ENCODE measurements at regions not wholly inside any gene's neighbourhood (a gene's known extent, or its start where the extent isn't known, plus 50 kb on each side); places are given as distances from the start of the nearest gene placed in this dataset.

- Histone ChIP-seq H3K27ac (no peak overlapping the region), H3K4me3 (no peak overlapping the region)
- TF ChIP-seq, protein P1, sequence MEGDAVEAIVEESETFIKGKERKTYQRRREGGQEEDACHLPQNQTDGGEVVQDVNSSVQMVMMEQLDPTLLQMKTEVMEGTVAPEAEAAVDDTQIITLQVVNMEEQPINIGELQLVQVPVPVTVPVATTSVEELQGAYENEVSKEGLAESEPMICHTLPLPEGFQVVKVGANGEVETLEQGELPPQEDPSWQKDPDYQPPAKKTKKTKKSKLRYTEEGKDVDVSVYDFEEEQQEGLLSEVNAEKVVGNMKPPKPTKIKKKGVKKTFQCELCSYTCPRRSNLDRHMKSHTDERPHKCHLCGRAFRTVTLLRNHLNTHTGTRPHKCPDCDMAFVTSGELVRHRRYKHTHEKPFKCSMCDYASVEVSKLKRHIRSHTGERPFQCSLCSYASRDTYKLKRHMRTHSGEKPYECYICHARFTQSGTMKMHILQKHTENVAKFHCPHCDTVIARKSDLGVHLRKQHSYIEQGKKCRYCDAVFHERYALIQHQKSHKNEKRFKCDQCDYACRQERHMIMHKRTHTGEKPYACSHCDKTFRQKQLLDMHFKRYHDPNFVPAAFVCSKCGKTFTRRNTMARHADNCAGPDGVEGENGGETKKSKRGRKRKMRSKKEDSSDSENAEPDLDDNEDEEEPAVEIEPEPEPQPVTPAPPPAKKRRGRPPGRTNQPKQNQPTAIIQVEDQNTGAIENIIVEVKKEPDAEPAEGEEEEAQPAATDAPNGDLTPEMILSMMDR (IDR thresholded peaks at IDR 0.05): no peak
- no peak for DNase-seq (ENCODE audit: low spot score)
Observed at GRCh38 chr4:167785523-167785922, 306.8 kb upstream of the ANXA10 start.

DNA sequence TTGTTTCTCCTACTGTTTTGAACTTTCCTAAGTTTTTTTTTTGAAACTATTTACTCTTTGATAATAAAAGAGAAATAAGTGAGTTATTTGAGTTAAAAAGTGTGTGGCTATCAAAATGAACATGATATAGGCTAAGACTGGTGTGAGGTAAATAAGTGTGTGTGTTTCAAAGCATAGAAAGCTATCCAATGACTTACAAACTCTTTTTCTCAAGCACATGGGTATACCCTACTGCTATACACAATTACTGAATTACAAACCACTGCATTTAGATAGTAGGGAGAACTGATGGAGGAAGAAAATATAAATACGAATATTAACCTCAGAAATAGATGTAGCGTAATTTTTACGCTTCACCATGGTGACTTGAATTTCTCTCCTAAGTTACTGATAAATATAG is 305.8 kb upstream of the ANXA10 start:
- DNase-seq (ENCODE audit: low spot score): no peak
- Histone ChIP-seq H3K4me3 (no peak overlapping the region), H3K27ac (no peak overlapping the region)
- TF ChIP-seq, protein P1 (IDR thresholded peaks at IDR 0.05): no peak

DNA sequence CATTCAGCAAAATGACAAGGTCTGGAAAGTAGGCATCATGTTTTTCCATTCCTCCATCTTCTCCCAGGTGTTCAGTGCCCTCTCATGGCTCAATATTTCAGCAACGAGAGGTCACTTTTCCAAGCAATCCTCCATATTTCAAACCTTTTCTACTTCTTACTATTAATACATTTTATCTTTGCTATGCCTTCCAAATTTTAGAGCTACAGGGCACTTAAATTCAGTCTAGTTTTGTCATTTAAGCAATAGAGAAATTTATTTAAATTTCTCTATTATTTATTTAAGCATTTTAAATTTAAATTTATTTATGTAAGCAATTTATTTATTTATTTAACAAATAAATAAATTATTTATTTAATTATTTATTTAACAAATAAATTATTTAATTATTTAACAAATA is 305.1 kb upstream of the ANXA10 start:
- no peak overlapping the region for H3K27ac ChIP-seq
- DNase-seq (ENCODE audit: low spot score): no peak
- H3K4me3 ChIP-seq: no peak overlapping the region
- TF ChIP-seq, protein P1 (IDR thresholded peaks at IDR 0.05): no peak

DNA sequence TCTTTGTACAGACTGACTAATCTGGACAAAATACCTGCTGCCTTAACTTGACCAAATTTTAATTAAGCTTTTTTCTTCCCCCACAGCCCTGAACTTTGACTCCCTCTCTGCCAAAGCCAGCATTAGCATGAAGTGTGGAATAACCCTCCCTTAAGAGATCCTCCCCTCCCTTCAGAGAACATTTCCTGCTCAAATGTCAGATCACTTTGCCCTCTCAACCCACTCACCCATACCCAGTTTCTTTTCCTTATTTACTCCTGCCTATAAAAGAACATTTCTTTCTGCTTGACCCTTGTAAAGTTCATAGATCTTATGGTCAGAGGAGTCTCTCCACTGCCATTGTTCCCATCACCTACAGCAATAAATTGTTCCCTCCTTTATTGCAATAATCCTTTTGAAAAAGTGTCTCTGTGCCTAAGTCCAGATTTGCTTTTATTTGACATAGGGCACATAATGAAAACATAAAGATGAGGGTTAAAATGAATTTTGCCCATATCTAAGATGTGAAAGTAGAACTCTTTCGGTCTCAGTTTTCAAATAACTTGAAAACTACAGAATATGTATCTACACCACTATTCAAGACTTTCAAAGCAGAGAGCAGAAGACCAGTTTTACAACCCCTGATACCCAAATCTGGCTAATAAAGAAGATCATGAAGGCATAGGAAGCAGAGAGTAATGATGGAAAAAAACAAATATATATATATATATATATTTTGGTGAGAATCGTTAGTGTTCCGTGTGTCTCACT is 289.7 kb upstream of the ANXA10 start:
- no peak overlapping the region for H3K4me3 ChIP-seq
- TF ChIP-seq, protein P1 (IDR thresholded peaks at IDR 0.05): no peak
- DNase-seq (ENCODE audit: low spot score): no peak
- no peak overlapping the region for H3K27ac ChIP-seq

DNA sequence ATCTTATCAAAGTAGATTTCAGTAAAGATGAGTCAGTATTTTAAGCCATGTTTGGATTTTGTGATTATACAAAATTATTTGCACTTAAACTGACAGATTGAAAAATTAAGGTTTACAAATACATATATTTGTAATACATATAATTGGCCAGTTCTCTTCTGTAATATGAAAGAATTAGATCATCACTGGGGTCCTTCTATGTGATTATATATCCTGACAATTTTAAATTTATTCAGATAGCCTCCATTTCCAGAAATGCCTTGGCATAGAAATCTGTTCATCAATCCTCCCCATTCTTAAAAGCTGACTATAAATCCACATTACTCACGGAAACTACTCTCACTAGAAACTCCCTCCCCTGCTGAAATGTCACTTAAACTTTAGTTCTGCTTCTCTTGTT is 280.4 kb upstream of the ANXA10 start:
- DNase-seq (ENCODE audit: low spot score): no peak
- no peak overlapping the region for H3K27ac ChIP-seq
- TF ChIP-seq, protein P1 (IDR thresholded peaks at IDR 0.05): no peak
- H3K4me3 ChIP-seq: no peak overlapping the region

GRCh38 chr4:167826281-167826680 is 266.1 kb upstream of the ANXA10 start:
- TF ChIP-seq, protein P1 (IDR thresholded peaks at IDR 0.05): no peak
- Histone ChIP-seq H3K27ac (no peak overlapping the region), H3K4me3 (no peak overlapping the region)
- no peak for DNase-seq (ENCODE audit: low spot score)

DNA sequence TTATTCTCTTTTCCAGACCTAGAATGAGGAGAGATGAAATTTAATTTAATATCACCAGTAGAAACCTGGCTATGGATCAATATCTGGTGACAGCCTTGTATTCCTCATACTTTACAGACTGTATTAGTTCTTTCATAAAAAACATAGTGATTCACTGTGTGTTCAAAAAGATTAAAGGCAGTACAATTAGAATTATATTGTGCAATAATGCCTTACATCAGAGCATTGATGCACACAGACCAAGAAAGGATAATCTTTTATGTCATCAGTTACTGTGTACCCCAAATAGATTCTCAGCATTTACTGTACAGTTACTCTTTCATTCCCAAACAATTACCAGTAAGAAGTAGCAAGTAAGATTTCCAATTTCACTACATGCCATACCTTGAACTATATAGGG is 260.5 kb upstream of the ANXA10 start:
- Histone ChIP-seq H3K4me3 (no peak overlapping the region), H3K27ac (no peak overlapping the region)
- no peak for DNase-seq (ENCODE audit: low spot score)
- TF ChIP-seq, protein P1 (IDR thresholded peaks at IDR 0.05): no peak

All from coronary artery (tissue), 2 donors.